Stomach (tissue), 4 donors: ENCODE measurements at regions not wholly inside any gene's neighbourhood (a gene's known extent, or its start where the extent isn't known, plus 50 kb on each side); places are given as distances from the start of the nearest gene placed in this dataset.

ENCODE experiments used
- CTCF ChIP-seq, 7 experiments: fragments of 450-650 bp in 4 of 7; fragments of 200-600 bp in 3 of 7; sonication (generic) in 3 of 7; IDR thresholded peaks; one replicate each; pipeline ENCODE4 v1.5.1; 2016 to 2019; ENCODE audit warnings: antibody characterized with exemption in 7 of 7, control low read depth in 2 of 7, mild to moderate bottlenecking in 1 of 7
- POLR2A ChIP-seq, 4 donors: fragments of 450-650 bp; IDR thresholded peaks; one replicate each; pipeline ENCODE4 v1.6.1; 2016; ENCODE audit warnings: antibody characterized with exemption in 4 of 4, control low read depth in 2 of 4, mild to moderate bottlenecking in 1 of 4, moderate library complexity in 1 of 4

- TF ChIP-seq CTCF (IDR thresholded peaks at IDR 0.05) (no peak), POLR2A (IDR thresholded peaks at IDR 0.05) (no peak)
Observed at GRCh38 chr2:142767847-142768246, 109.6 kb upstream of the KYNU start.
